Parathyroid adenoma (tissue), 2 donors: ENCODE measurements at regions not wholly inside any gene's neighbourhood (a gene's known extent, or its start where the extent isn't known, plus 50 kb on each side); places are given as distances from the start of the nearest gene placed in this dataset.
A peak's percentile ranks its signal among the peaks of the same experiment; 100 is the strongest.

Experiments
- H2AFZ ChIP-seq: fragments of 300-600 bp; sonication (generic); one replicate; pipeline ENCODE4 v1.7.0; 2017; ENCODE audit warnings: antibody characterized with exemption, mild to moderate bottlenecking
- H3K27ac ChIP-seq: fragments of 300-600 bp; sonication (generic); one replicate; pipeline ENCODE4 v1.7.0; 2017
- H3K27me3 ChIP-seq: fragments of 300-600 bp; sonication (generic); one replicate; pipeline ENCODE4 v1.7.0; 2017; ENCODE audit warnings: low read length; ENCODE audit not compliant: control insufficient read depth, insufficient read depth
- H3K36me3 ChIP-seq: fragments of 300-600 bp; sonication (generic); one replicate; pipeline ENCODE4 v1.7.0; 2017; ENCODE audit warnings: low read length; ENCODE audit not compliant: control insufficient read depth, insufficient read depth
- H3K4me1 ChIP-seq: fragments of 300-600 bp; sonication (generic); one replicate; pipeline ENCODE4 v1.7.0; 2017; ENCODE audit warnings: control low read depth
- H3K4me2 ChIP-seq: fragments of 300-600 bp; sonication (generic); one replicate; pipeline ENCODE4 v1.7.0; 2017; ENCODE audit warnings: low read length
- H3K4me3 ChIP-seq: fragments of 300-600 bp; sonication (generic); one replicate; pipeline ENCODE4 v1.7.0; 2017; ENCODE audit warnings: low read depth, low read length
- H3K79me2 ChIP-seq: fragments of 300-600 bp; sonication (generic); one replicate; pipeline ENCODE4 v1.7.0; 2017; ENCODE audit warnings: control low read depth
- H3K9ac ChIP-seq: fragments of 300-600 bp; sonication (generic); one replicate; pipeline ENCODE4 v1.7.0; 2017; ENCODE audit warnings: mild to moderate bottlenecking
- H3K9me3 ChIP-seq: fragments of 300-600 bp; sonication (generic); one replicate; pipeline ENCODE4 v1.7.0; 2017; ENCODE audit warnings: low read length; ENCODE audit not compliant: control insufficient read depth
- CTCF ChIP-seq: fragments of 300-600 bp; sonication (generic); IDR thresholded peaks from one replicate; pipeline ENCODE4 v1.7.0; 2017; ENCODE audit warnings: antibody characterized with exemption, mild to moderate bottlenecking
- donor health status: primary hyperparathyroidism.

GRCh38 chr18:46388286-46388685 is 268.7 kb downstream of the LOXHD1 start:
- peaks cover 19% of the 10 kb centered on the region for H3K79me2 ChIP-seq
- H3K27ac ChIP-seq = peak overlapping the region; percentile 87
- no peaks in the 10 kb centered on the region for H3K36me3 ChIP-seq
- no peaks in the 10 kb centered on the region for H3K9me3 ChIP-seq
- H3K4me2 ChIP-seq = peak overlapping the region; percentile 50
- peak overlapping the region; percentile 47 for H2AFZ ChIP-seq
- no peak overlapping the region for H3K4me3 ChIP-seq
- H3K27me3 ChIP-seq = no peaks in the 10 kb centered on the region
- no peak overlapping the region for H3K9ac ChIP-seq
- TF ChIP-seq CTCF = no peak
- peaks cover 37% of the 10 kb centered on the region for H3K4me1 ChIP-seq

GRCh38 chr18:46392576-46392975 is 264.4 kb downstream of the LOXHD1 start:
- no peaks in the 10 kb centered on the region for H3K27me3 ChIP-seq
- no peak overlapping the region for H2AFZ ChIP-seq
- H3K36me3 ChIP-seq = no peaks in the 10 kb centered on the region
- H3K4me3 ChIP-seq = no peak overlapping the region
- H3K4me1 ChIP-seq = peaks cover 33% of the 10 kb centered on the region
- H3K9me3 ChIP-seq = no peaks in the 10 kb centered on the region
- no peak overlapping the region for H3K4me2 ChIP-seq
- no peak for TF ChIP-seq CTCF
- no peak overlapping the region for H3K27ac ChIP-seq
- H3K9ac ChIP-seq = no peak overlapping the region
- peaks cover 27% of the 10 kb centered on the region for H3K79me2 ChIP-seq

GRCh38 chr18:46393230-46393629 is 263.8 kb downstream of the LOXHD1 start:
- Histone ChIP-seq H3K36me3 (no peaks in the 10 kb centered on the region), H3K4me1 (peaks cover 26% of the 10 kb centered on the region), H3K27ac (no peak overlapping the region), H3K79me2 (peaks cover 27% of the 10 kb centered on the region), H2AFZ (no peak overlapping the region), H3K4me2 (no peak overlapping the region), H3K9me3 (no peaks in the 10 kb centered on the region), H3K9ac (no peak overlapping the region), H3K4me3 (no peak overlapping the region), H3K27me3 (no peaks in the 10 kb centered on the region)
- TF ChIP-seq CTCF = no peak

GRCh38 chr18:46393961-46394360 is 263.1 kb downstream of the LOXHD1 start:
- no peak for TF ChIP-seq CTCF
- Histone ChIP-seq H3K9ac (no peak overlapping the region), H3K4me3 (no peak overlapping the region), H3K27me3 (no peaks in the 10 kb centered on the region), H3K36me3 (no peaks in the 10 kb centered on the region), H3K9me3 (no peaks in the 10 kb centered on the region), H3K4me1 (peaks cover 19% of the 10 kb centered on the region), H3K4me2 (no peak overlapping the region), H3K27ac (no peak overlapping the region), H2AFZ (no peak overlapping the region), H3K79me2 (peaks cover 27% of the 10 kb centered on the region)

- Histone ChIP-seq H3K9me3 (no peaks in the 10 kb centered on the region), H3K4me1 (peaks cover 11% of the 10 kb centered on the region), H3K27me3 (no peaks in the 10 kb centered on the region), H3K36me3 (no peaks in the 10 kb centered on the region), H3K4me2 (no peak overlapping the region), H3K27ac (no peak overlapping the region), H3K79me2 (peaks cover 27% of the 10 kb centered on the region), H3K4me3 (no peak overlapping the region), H3K9ac (no peak overlapping the region), H2AFZ (no peak overlapping the region)
- no peak for TF ChIP-seq CTCF
These were observed 261.2 kb downstream of the LOXHD1 start for GRCh38 chr18:46395795-46396194.
